ENCODE measurements at regions not wholly inside any gene's neighbourhood (a gene's known extent, or its start where the extent isn't known, plus 50 kb on each side); places are given as distances from the start of the nearest gene placed in this dataset.

GRCh38 chr21:36608897-36609225 is 90.1 kb upstream of the SIM2 start:
- no peak for TF ChIP-seq CTCF (IDR thresholded peaks at IDR 0.05; ENCODE audit: poor library complexity)
- no peak for TF ChIP-seq EZH2phosphoT487 (IDR thresholded peaks at IDR 0.05; ENCODE audit: low read depth, severe bottlenecking, unreplicated experiment)
- TF ChIP-seq EZH2 (IDR thresholded peaks at IDR 0.05; ENCODE audit: borderline replicate concordance): no peak
- no peaks in the 10 kb centered on the region for H3K9me3 ChIP-seq (ENCODE audit: low read depth)
- H2AFZ ChIP-seq: no peak overlapping the region
- H3K27ac ChIP-seq: no peak overlapping the region
- H3K27me3 ChIP-seq: no peaks in the 10 kb centered on the region
- 94% methylated on average over 1 of the region's 1 CpG for WGBS (ENCODE audit: low lambda C conversion rate, missing lambda C conversion rate)
- no peak overlapping the region for H3K4me3 ChIP-seq
- no peaks in the 10 kb centered on the region for H3K4me1 ChIP-seq (ENCODE audit: insufficient read depth)
- no peak overlapping the region for H3K4me2 ChIP-seq
- H3K79me2 ChIP-seq: no peaks in the 10 kb centered on the region
- DNase-seq (ENCODE audit: low spot score): no peak
- H4K20me1 ChIP-seq (ENCODE audit: insufficient read depth, poor library complexity, severe bottlenecking): no peaks in the 10 kb centered on the region
- H3K9me2 ChIP-seq (replicated peaks; ENCODE audit: insufficient read depth): no peaks in the 10 kb centered on the region
- no peaks in the 10 kb centered on the region for H3K36me3 ChIP-seq (replicated peaks; ENCODE audit: insufficient read depth, low read depth)

GRCh38 chr21:36609654-36610053 is 89.3 kb upstream of the SIM2 start:
- Histone ChIP-seq H3K4me1 (ENCODE audit: insufficient read depth) (no peaks in the 10 kb centered on the region), H3K27ac (no peak overlapping the region), H2AFZ (no peak overlapping the region), H3K9me2 (replicated peaks; ENCODE audit: insufficient read depth) (no peaks in the 10 kb centered on the region), H3K4me3 (no peak overlapping the region), H3K79me2 (no peaks in the 10 kb centered on the region), H3K27me3 (no peaks in the 10 kb centered on the region), H3K36me3 (replicated peaks; ENCODE audit: insufficient read depth, low read depth) (no peaks in the 10 kb centered on the region), H3K9me3 (ENCODE audit: low read depth) (no peaks in the 10 kb centered on the region), H4K20me1 (ENCODE audit: insufficient read depth, poor library complexity, severe bottlenecking) (no peaks in the 10 kb centered on the region), H3K4me2 (no peak overlapping the region)
- TF ChIP-seq CTCF (IDR thresholded peaks at IDR 0.05; ENCODE audit: poor library complexity) (no peak), EZH2phosphoT487 (IDR thresholded peaks at IDR 0.05; ENCODE audit: low read depth, severe bottlenecking, unreplicated experiment) (no peak), EZH2 (IDR thresholded peaks at IDR 0.05; ENCODE audit: borderline replicate concordance) (no peak)
- DNase-seq (ENCODE audit: low spot score): no peak

- Histone ChIP-seq H4K20me1 (ENCODE audit: insufficient read depth, poor library complexity, severe bottlenecking) (no peaks in the 10 kb centered on the region), H3K4me2 (no peak overlapping the region), H3K9me3 (ENCODE audit: low read depth) (no peaks in the 10 kb centered on the region), H3K27me3 (no peaks in the 10 kb centered on the region), H3K36me3 (replicated peaks; ENCODE audit: insufficient read depth, low read depth) (no peaks in the 10 kb centered on the region), H2AFZ (no peak overlapping the region), H3K4me1 (ENCODE audit: insufficient read depth) (no peaks in the 10 kb centered on the region), H3K4me3 (no peak overlapping the region), H3K79me2 (no peaks in the 10 kb centered on the region), H3K9me2 (replicated peaks; ENCODE audit: insufficient read depth) (no peaks in the 10 kb centered on the region), H3K27ac (no peak overlapping the region)
- DNase-seq (ENCODE audit: low spot score): no peak
- TF ChIP-seq CTCF (IDR thresholded peaks at IDR 0.05; ENCODE audit: poor library complexity): no peak
- TF ChIP-seq EZH2phosphoT487 (IDR thresholded peaks at IDR 0.05; ENCODE audit: low read depth, severe bottlenecking, unreplicated experiment): no peak
- no peak for TF ChIP-seq EZH2 (IDR thresholded peaks at IDR 0.05; ENCODE audit: borderline replicate concordance)
- 58% methylated on average over 1 of the region's 1 CpG for WGBS (ENCODE audit: low lambda C conversion rate, missing lambda C conversion rate)
Observed at GRCh38 chr21:36610201-36610600, 88.7 kb upstream of the SIM2 start.

GRCh38 chr21:36610935-36611334 is 88.0 kb upstream of the SIM2 start:
- H3K27ac ChIP-seq: no peak overlapping the region
- no peak for TF ChIP-seq CTCF (IDR thresholded peaks at IDR 0.05; ENCODE audit: poor library complexity)
- TF ChIP-seq EZH2phosphoT487 (IDR thresholded peaks at IDR 0.05; ENCODE audit: low read depth, severe bottlenecking, unreplicated experiment): no peak
- no peak for TF ChIP-seq EZH2 (IDR thresholded peaks at IDR 0.05; ENCODE audit: borderline replicate concordance)
- H2AFZ ChIP-seq: no peak overlapping the region
- no peaks in the 10 kb centered on the region for H3K9me3 ChIP-seq (ENCODE audit: low read depth)
- H3K4me1 ChIP-seq (ENCODE audit: insufficient read depth): no peaks in the 10 kb centered on the region
- no peak overlapping the region for H3K4me3 ChIP-seq
- no peak for DNase-seq (ENCODE audit: low spot score)
- H3K9me2 ChIP-seq (replicated peaks; ENCODE audit: insufficient read depth): no peaks in the 10 kb centered on the region
- H3K36me3 ChIP-seq (replicated peaks; ENCODE audit: insufficient read depth, low read depth): no peaks in the 10 kb centered on the region
- WGBS (ENCODE audit: low lambda C conversion rate, missing lambda C conversion rate): 87% methylated on average over 7 of the region's 7 CpGs
- no peak overlapping the region for H3K4me2 ChIP-seq
- H3K27me3 ChIP-seq: no peaks in the 10 kb centered on the region
- H4K20me1 ChIP-seq (ENCODE audit: insufficient read depth, poor library complexity, severe bottlenecking): no peaks in the 10 kb centered on the region
- H3K79me2 ChIP-seq: no peaks in the 10 kb centered on the region
